ENCODE measurements at regions not wholly inside any gene's neighbourhood (a gene's known extent, or its start where the extent isn't known, plus 50 kb on each side); places are given as distances from the start of the nearest gene placed in this dataset.
A peak's percentile ranks its signal among the peaks of the same experiment; 100 is the strongest.

DNA sequence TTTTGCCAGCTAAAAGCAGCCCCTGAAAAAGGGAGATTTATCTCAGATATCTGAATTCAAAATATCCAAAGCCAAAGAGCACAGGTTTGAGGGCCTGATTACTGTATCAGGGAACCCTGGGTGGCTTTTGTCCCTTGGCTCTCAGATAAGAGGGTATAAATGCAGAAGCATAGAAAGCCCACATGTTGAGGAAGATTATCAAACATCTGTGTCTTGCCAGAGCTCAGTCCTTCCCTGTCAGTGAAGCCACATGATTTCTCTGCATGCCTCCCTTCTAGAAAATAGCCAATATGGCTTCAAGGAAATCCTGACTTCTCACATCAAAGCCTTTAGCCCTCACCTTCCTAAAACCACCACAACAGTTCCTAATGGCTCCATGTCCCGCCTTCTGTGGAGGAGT, 408.0 kb upstream of the DMAC1 start:
- Histone ChIP-seq H3K27ac (ENCODE audit: low read length) (no peak overlapping the region), H3K27me3 (ENCODE audit: control insufficient read depth, insufficient read depth, low read length) (no peaks in the 10 kb centered on the region), H3K4me1 (ENCODE audit: control insufficient read depth, insufficient read depth, low read length) (no peaks in the 10 kb centered on the region), H3K4me3 (ENCODE audit: low read length) (no peak overlapping the region), H3K9me3 (ENCODE audit: control insufficient read depth, insufficient read depth, low read length) (no peaks in the 10 kb centered on the region), H3K36me3 (ENCODE audit: control insufficient read depth, insufficient read depth, low read length) (no peaks in the 10 kb centered on the region)
- ATAC-seq (no peak), DNase-seq (no peak)
- peaks cover 0 to 2% of the 10 kb centered on the region in 2 donors for H3K9me3 Mint-ChIP-seq
- TF ChIP-seq, protein P1, sequence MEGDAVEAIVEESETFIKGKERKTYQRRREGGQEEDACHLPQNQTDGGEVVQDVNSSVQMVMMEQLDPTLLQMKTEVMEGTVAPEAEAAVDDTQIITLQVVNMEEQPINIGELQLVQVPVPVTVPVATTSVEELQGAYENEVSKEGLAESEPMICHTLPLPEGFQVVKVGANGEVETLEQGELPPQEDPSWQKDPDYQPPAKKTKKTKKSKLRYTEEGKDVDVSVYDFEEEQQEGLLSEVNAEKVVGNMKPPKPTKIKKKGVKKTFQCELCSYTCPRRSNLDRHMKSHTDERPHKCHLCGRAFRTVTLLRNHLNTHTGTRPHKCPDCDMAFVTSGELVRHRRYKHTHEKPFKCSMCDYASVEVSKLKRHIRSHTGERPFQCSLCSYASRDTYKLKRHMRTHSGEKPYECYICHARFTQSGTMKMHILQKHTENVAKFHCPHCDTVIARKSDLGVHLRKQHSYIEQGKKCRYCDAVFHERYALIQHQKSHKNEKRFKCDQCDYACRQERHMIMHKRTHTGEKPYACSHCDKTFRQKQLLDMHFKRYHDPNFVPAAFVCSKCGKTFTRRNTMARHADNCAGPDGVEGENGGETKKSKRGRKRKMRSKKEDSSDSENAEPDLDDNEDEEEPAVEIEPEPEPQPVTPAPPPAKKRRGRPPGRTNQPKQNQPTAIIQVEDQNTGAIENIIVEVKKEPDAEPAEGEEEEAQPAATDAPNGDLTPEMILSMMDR (IDR thresholded peaks at IDR 0.05), result no peak
- no peaks in the 10 kb centered on the region for H3K36me3 Mint-ChIP-seq
- no peak overlapping the region for H3K4me3 Mint-ChIP-seq
- peaks cover 6% of the 10 kb centered on the region in 2 donors for H3K4me1 Mint-ChIP-seq
- H3K27ac Mint-ChIP-seq, result no peak overlapping the region
- intact Hi-C loops (cut with micrococcal nuclease), result no loop called here
- peaks cover 0 to 4% of the 10 kb centered on the region in 2 donors for H3K27me3 Mint-ChIP-seq (ENCODE audit: low read depth in 2 of 2)
- WGBS (ENCODE audit: insufficient coverage), result no CpG with 5 or more reads among the region's 1 CpG

DNA sequence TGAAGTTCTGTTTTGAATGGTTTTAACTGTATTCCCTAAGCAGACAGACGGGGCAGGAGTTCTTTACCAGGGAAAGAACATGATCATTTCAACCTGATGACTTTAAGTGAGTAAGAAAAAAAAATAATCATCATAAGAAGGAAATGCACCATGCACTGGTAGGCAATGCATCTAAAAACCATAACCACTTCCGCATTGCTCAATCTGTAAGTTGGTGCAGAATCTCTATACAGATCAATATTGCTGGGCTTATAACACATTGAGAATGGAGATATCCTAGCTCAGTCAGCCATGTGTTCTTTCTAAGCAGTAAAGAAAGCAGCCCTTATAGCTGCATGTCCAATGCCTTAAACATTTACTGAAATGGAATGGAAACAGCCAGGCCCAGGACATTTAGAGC, 407.1 kb upstream of the DMAC1 start:
- Mint-ChIP-seq H3K27me3 (ENCODE audit: low read depth in 2 of 2) (peaks cover 0 to 9% of the 10 kb centered on the region in 2 donors), H3K27ac (no peak overlapping the region), H3K4me1 (peaks cover 6% of the 10 kb centered on the region in 2 donors), H3K9me3 (peaks cover 2% of the 10 kb centered on the region in 2 donors), H3K36me3 (no peaks in the 10 kb centered on the region), H3K4me3 (no peak overlapping the region)
- Histone ChIP-seq H3K27ac (ENCODE audit: low read length) (no peak overlapping the region), H3K4me3 (ENCODE audit: low read length) (no peak overlapping the region), H3K36me3 (ENCODE audit: control insufficient read depth, insufficient read depth, low read length) (no peaks in the 10 kb centered on the region), H3K9me3 (ENCODE audit: control insufficient read depth, insufficient read depth, low read length) (no peaks in the 10 kb centered on the region), H3K27me3 (ENCODE audit: control insufficient read depth, insufficient read depth, low read length) (no peaks in the 10 kb centered on the region), H3K4me1 (ENCODE audit: control insufficient read depth, insufficient read depth, low read length) (no peaks in the 10 kb centered on the region)
- 31% methylated on average over 2 of the region's 2 CpGs for WGBS (ENCODE audit: insufficient coverage)
- TF ChIP-seq, protein P1 (IDR thresholded peaks at IDR 0.05), result no peak
- ATAC-seq, result peak in 2 of 3 donors; percentile 15 to 45
- intact Hi-C loops (cut with micrococcal nuclease), result no loop called here
- DNase-seq, result no peak

DNA sequence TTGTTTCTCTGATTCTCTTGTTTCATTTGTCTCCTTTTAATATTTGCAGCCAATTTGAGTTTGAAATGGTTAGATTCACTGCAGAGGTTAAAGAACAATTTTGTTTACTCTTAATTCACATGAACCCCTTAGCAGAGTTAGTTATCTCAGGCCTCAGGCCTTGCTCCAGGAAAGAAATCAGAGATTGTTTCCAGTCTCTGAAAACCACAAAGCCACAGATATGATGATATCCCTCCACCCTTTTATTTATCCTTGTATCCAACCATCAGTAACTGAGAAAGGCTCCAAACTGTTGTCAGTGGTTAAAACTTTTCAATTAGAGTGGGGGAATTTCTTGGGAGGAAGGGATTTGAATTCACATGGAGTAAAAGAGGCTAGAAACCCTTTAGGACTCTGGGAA, 406.0 kb upstream of the DMAC1 start:
- intact Hi-C loops (cut with micrococcal nuclease), result no loop called here
- TF ChIP-seq, protein P1 (IDR thresholded peaks at IDR 0.05), result no peak
- H3K36me3 Mint-ChIP-seq, result no peaks in the 10 kb centered on the region
- DNase-seq (no peak), ATAC-seq (no peak)
- no peak overlapping the region for H3K27ac ChIP-seq (ENCODE audit: low read length)
- H3K4me3 ChIP-seq (ENCODE audit: low read length), result no peak overlapping the region
- no peaks in the 10 kb centered on the region for H3K9me3 ChIP-seq (ENCODE audit: control insufficient read depth, insufficient read depth, low read length)
- peaks cover 0 to 10% of the 10 kb centered on the region in 2 donors for H3K27me3 Mint-ChIP-seq (ENCODE audit: low read depth in 2 of 2)
- H3K27me3 ChIP-seq (ENCODE audit: control insufficient read depth, insufficient read depth, low read length), result no peaks in the 10 kb centered on the region
- no peaks in the 10 kb centered on the region for H3K4me1 ChIP-seq (ENCODE audit: control insufficient read depth, insufficient read depth, low read length)
- peaks cover 2 to 3% of the 10 kb centered on the region in 2 donors for H3K9me3 Mint-ChIP-seq
- peaks cover 6% of the 10 kb centered on the region in 2 donors for H3K4me1 Mint-ChIP-seq
- no peak overlapping the region for H3K27ac Mint-ChIP-seq
- H3K4me3 Mint-ChIP-seq, result no peak overlapping the region
- H3K36me3 ChIP-seq (ENCODE audit: control insufficient read depth, insufficient read depth, low read length), result no peaks in the 10 kb centered on the region

DNA sequence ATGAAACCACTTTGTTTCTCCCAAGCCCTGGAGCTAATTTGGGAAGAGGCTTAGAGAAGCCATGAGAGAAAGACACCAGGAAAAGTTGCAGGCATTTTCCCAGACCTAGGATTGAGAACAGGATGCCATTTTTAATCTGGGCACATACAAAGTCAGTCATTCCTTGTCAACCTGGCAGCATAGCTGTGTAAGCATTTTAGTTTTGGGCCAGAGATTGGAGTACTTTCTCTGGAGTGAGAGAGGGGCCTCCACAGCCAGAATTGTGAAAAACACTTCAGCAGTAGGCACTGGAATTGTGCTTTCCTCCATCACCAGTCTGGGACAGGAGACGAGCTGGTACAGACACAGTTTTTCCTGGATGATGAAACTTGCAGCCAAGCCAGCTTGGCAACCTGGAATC, 390.3 kb upstream of the DMAC1 start:
- H3K9me3 Mint-ChIP-seq, result peaks cover 5 to 14% of the 10 kb centered on the region in 2 donors
- TF ChIP-seq, protein P1 (IDR thresholded peaks at IDR 0.05), result no peak
- H3K4me3 Mint-ChIP-seq, result no peak overlapping the region
- peaks cover 5 to 28% of the 10 kb centered on the region in 2 donors for H3K27me3 Mint-ChIP-seq (ENCODE audit: low read depth in 2 of 2)
- no peak overlapping the region for H3K27ac Mint-ChIP-seq
- no peaks in the 10 kb centered on the region for H3K4me1 ChIP-seq (ENCODE audit: control insufficient read depth, insufficient read depth, low read length)
- H3K9me3 ChIP-seq (ENCODE audit: control insufficient read depth, insufficient read depth, low read length), result peaks cover 6% of the 10 kb centered on the region
- no peak overlapping the region for H3K4me3 ChIP-seq (ENCODE audit: low read length)
- intact Hi-C loops (cut with micrococcal nuclease), result loop anchor here (10.0 kb wide), 1 partner anchor 345 kb away; no protein-coding TSS in a partner anchor
- 97% methylated on average over 1 of the region's 1 CpG for WGBS (ENCODE audit: insufficient coverage)
- no peak overlapping the region for H3K27ac ChIP-seq (ENCODE audit: low read length)
- no peaks in the 10 kb centered on the region for H3K4me1 Mint-ChIP-seq
- no peaks in the 10 kb centered on the region for H3K27me3 ChIP-seq (ENCODE audit: control insufficient read depth, insufficient read depth, low read length)
- no peaks in the 10 kb centered on the region for H3K36me3 ChIP-seq (ENCODE audit: control insufficient read depth, insufficient read depth, low read length)
- H3K36me3 Mint-ChIP-seq, result peaks cover 20% of the 10 kb centered on the region
- DNase-seq (no peak), ATAC-seq (no peak)
